Left ventricle myocardium inferior (tissue), 1 donor: ENCODE measurements at regions not wholly inside any gene's neighbourhood (a gene's known extent, or its start where the extent isn't known, plus 50 kb on each side); places are given as distances from the start of the nearest gene placed in this dataset.

Source experiments
- DNase-seq: peaks from one replicate; pipeline ENCODE4 v3.0.0-alpha.2; 2020
- H3K27ac ChIP-seq: fragments of 200-600 bp; replicated peaks from 2 replicates; pipeline ENCODE4 v1.8.0; 2021
- H3K27me3 ChIP-seq: fragments of 200-600 bp; 2 replicates; pipeline ENCODE4 v1.8.0; 2021; ENCODE audit warnings: low read depth
- H3K36me3 ChIP-seq: fragments of 200-600 bp; 2 replicates; pipeline ENCODE4 v1.8.0; 2021
- H3K4me1 ChIP-seq: fragments of 200-600 bp; 2 replicates; pipeline ENCODE4 v1.8.0; 2021
- H3K4me3 ChIP-seq: fragments of 200-600 bp; 2 replicates; pipeline ENCODE4 v1.8.0; 2021; ENCODE audit warnings: mild to moderate bottlenecking, moderate library complexity
- H3K9me3 ChIP-seq: fragments of 200-600 bp; replicated peaks from 2 replicates; pipeline ENCODE4 v1.8.0; 2021
- intact Hi-C: fragments of 100-400 bp; cut with micrococcal nuclease; formaldehyde crosslinking; loops from one replicate; pipeline ENCODE4 v1.11.0; 2022
- TF ChIP-seq, protein P1 (sequence below): fragments of 200-600 bp; IDR thresholded peaks from 2 replicates; pipeline ENCODE4 v1.8.0; 2021; ENCODE audit warnings: antibody characterized with exemption, mild to moderate bottlenecking, borderline replicate concordance
- donor health status: DM: no; HTN: yes; CAD: no; lungs with severe emphysema.

GRCh38 chr12:76263696-76264095 lies 84.5 kb downstream of the BBS10 start:
- Histone ChIP-seq H3K4me1 (peaks cover 26% of the 10 kb centered on the region), H3K27ac (no peak overlapping the region), H3K27me3 (peaks cover 4% of the 10 kb centered on the region), H3K36me3 (no peaks in the 10 kb centered on the region), H3K4me3 (no peak overlapping the region), H3K9me3 (peaks cover 12% of the 10 kb centered on the region)
- no peak for DNase-seq
- intact Hi-C loops: no loop called here
- TF ChIP-seq, protein P1, sequence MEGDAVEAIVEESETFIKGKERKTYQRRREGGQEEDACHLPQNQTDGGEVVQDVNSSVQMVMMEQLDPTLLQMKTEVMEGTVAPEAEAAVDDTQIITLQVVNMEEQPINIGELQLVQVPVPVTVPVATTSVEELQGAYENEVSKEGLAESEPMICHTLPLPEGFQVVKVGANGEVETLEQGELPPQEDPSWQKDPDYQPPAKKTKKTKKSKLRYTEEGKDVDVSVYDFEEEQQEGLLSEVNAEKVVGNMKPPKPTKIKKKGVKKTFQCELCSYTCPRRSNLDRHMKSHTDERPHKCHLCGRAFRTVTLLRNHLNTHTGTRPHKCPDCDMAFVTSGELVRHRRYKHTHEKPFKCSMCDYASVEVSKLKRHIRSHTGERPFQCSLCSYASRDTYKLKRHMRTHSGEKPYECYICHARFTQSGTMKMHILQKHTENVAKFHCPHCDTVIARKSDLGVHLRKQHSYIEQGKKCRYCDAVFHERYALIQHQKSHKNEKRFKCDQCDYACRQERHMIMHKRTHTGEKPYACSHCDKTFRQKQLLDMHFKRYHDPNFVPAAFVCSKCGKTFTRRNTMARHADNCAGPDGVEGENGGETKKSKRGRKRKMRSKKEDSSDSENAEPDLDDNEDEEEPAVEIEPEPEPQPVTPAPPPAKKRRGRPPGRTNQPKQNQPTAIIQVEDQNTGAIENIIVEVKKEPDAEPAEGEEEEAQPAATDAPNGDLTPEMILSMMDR: no peak

DNA sequence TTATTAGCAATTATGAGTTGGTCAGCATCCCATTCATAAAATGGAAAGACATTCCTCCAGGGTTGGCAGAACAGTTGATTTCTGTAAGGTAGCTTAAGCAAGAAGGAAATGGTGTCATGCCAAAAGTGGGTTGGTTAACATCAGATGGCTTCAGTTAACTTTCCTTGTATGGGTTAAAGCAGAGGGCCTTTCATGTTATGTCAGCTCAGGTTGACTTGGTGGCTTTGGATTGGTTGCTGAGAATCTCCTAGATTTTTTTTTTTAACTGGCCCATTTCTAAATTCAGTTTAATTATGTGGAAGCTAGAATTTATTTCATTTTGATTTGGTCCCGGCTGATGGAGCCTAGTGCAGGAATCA lies 87.8 kb downstream of the BBS10 start:
- no peak for DNase-seq
- peaks cover 18% of the 10 kb centered on the region for H3K4me1 ChIP-seq
- H3K36me3 ChIP-seq: no peaks in the 10 kb centered on the region
- no peak overlapping the region for H3K4me3 ChIP-seq
- H3K27ac ChIP-seq: peak overlapping the region; percentile 60
- H3K27me3 ChIP-seq: peaks cover 4% of the 10 kb centered on the region
- H3K9me3 ChIP-seq: peaks cover 12% of the 10 kb centered on the region
- TF ChIP-seq, protein P1: no peak
- intact Hi-C loops: no loop called here

- TF ChIP-seq, protein P1: no peak
- no peak for DNase-seq
- no peaks in the 10 kb centered on the region for H3K36me3 ChIP-seq
- peaks cover 2% of the 10 kb centered on the region for H3K27me3 ChIP-seq
- no peak overlapping the region for H3K4me3 ChIP-seq
- H3K9me3 ChIP-seq: peaks cover 12% of the 10 kb centered on the region
- H3K4me1 ChIP-seq: peaks cover 18% of the 10 kb centered on the region
- H3K27ac ChIP-seq: peak overlapping the region; percentile 60
- intact Hi-C loops: no loop called here
Measured at GRCh38 chr12:76259660-76260389, 88.4 kb downstream of the BBS10 start.

GRCh38 chr12:76259106-76259505 lies 89.1 kb downstream of the BBS10 start:
- no peak for DNase-seq
- intact Hi-C loops: no loop called here
- H3K9me3 ChIP-seq: peaks cover 12% of the 10 kb centered on the region
- H3K27me3 ChIP-seq: no peaks in the 10 kb centered on the region
- peaks cover 18% of the 10 kb centered on the region for H3K4me1 ChIP-seq
- TF ChIP-seq, protein P1: no peak
- no peaks in the 10 kb centered on the region for H3K36me3 ChIP-seq
- peak overlapping the region; percentile 60 for H3K27ac ChIP-seq
- no peak overlapping the region for H3K4me3 ChIP-seq

DNA sequence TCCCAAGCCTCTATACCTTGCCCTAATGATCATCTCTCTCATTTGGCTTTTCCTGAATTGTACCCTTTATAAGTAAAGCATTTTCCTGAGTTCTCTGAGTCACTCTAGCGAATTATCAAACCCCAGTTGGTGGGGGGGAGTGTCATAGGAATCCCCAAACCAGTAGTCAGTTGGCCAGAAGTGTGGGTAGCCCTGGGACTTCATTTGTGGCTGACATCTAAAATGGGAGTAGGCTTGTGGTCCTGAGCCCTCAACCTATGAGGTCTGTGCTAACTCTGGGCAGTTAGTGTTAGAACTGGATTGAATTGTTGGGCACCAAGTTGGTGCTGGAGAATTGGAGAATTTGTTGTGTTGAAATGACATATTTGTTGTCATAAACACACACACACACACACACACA lies 91.3 kb downstream of the BBS10 start:
- Histone ChIP-seq H3K27me3 (no peaks in the 10 kb centered on the region), H3K4me3 (no peak overlapping the region), H3K4me1 (peaks cover 18% of the 10 kb centered on the region), H3K27ac (no peak overlapping the region), H3K36me3 (no peaks in the 10 kb centered on the region), H3K9me3 (peaks cover 5% of the 10 kb centered on the region)
- no peak for DNase-seq
- TF ChIP-seq, protein P1: no peak
- intact Hi-C loops: no loop called here
